NCI-H187 treated with DMSO at 0.1 percent for 48 hours (cell line): ENCODE measurements at regions not wholly inside any gene's neighbourhood (a gene's known extent, or its start where the extent isn't known, plus 50 kb on each side); places are given as distances from the start of the nearest gene placed in this dataset.
"Not testable (repeated sequence)": the region's sequence is repeated elsewhere in the genome, so short reads cannot be mapped to it uniquely, and the experiment has no call there.

Experiments
- DNase-seq: peaks from one replicate; lab custom pipeline; 2025; lab: John Stamatoyannopoulos, UW

GRCh38 chr6:166724576-166724975, 97.5 kb upstream of the RPS6KA2 start:
- no peak for DNase-seq

- no peak for DNase-seq
These were observed 95.7 kb upstream of the RPS6KA2 start for GRCh38 chr6:166722785-166723184.

- DNase-seq = no peak
These were observed 94.5 kb upstream of the RPS6KA2 start for GRCh38 chr6:166721576-166721975.

- no peak for DNase-seq
These were observed 93.8 kb upstream of the RPS6KA2 start for GRCh38 chr6:166720856-166721255.

GRCh38 chr6:166719019-166719418, 92.0 kb upstream of the RPS6KA2 start:
- no peak for DNase-seq

- no peak for DNase-seq
These were observed 91.5 kb upstream of the RPS6KA2 start for GRCh38 chr6:166718516-166718915.

- no peak for DNase-seq
These were observed 90.0 kb upstream of the RPS6KA2 start for GRCh38 chr6:166716910-166717617.

- DNase-seq = no peak
These were observed 88.9 kb upstream of the RPS6KA2 start for GRCh38 chr6:166715992-166716391.

GRCh38 chr6:166715065-166715464, 88.0 kb upstream of the RPS6KA2 start:
- no peak for DNase-seq

- DNase-seq = no peak
These were observed 87.5 kb upstream of the RPS6KA2 start for GRCh38 chr6:166714581-166714980.

GRCh38 chr6:166714187-166714510, 87.1 kb upstream of the RPS6KA2 start:
- no peak for DNase-seq

GRCh38 chr6:166713434-166714186, 86.6 kb upstream of the RPS6KA2 start:
- no peak for DNase-seq

- no peak for DNase-seq
These were observed 85.5 kb upstream of the RPS6KA2 start for GRCh38 chr6:166712286-166713228.

GRCh38 chr6:166710084-166710483, 83.0 kb upstream of the RPS6KA2 start:
- DNase-seq = no peak

- no peak for DNase-seq
These were observed 81.4 kb upstream of the RPS6KA2 start for GRCh38 chr6:166708460-166708859.

GRCh38 chr6:166707045-166707444, 80.0 kb upstream of the RPS6KA2 start:
- no peak for DNase-seq

GRCh38 chr6:166705069-166705468, 78.0 kb upstream of the RPS6KA2 start:
- DNase-seq = no peak

GRCh38 chr6:166704171-166704570, 77.1 kb upstream of the RPS6KA2 start:
- DNase-seq = no peak

GRCh38 chr6:166703149-166703710, 76.2 kb upstream of the RPS6KA2 start:
- DNase-seq = no peak

- DNase-seq = not testable (repeated sequence)
These were observed 74.4 kb upstream of the RPS6KA2 start for GRCh38 chr6:166701424-166701823.

- not testable (repeated sequence) for DNase-seq
These were observed 73.8 kb upstream of the RPS6KA2 start for GRCh38 chr6:166700871-166701270.

GRCh38 chr6:166697113-166697512, 70.1 kb upstream of the RPS6KA2 start:
- DNase-seq = no peak
